ENCODE measurements at regions not wholly inside any gene's neighbourhood (a gene's known extent, or its start where the extent isn't known, plus 50 kb on each side); places are given as distances from the start of the nearest gene placed in this dataset.

DNA sequence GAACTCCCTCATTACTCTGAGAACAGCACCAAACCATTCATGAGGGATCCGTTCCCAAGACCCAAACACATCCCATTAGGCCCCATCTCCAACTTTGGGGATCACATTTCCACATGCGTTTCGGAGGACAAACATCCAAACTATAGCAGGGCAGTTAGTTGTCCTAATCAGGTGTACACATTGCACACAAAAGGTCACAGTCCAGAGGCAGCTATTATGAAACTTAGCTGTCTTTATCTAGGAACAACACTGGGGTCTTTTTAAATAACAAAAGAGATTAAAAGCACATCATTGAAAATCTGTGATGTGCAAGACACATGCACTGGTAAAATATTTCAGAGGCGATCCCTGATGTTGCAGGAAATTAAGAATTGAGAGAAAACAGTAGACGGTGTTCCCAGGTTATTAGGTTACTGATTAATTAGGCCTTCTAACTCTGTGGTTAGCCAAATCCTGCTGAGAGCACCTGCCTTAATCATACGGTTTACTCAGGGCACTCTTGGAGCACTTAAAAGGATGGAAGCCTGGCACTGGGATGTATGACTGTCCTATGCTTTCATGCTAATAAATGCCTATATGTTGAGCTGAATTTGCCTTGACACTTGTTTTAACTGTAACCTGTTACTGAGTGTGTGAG lies 1574.5 kb upstream of the WWC1 start:
- TF ChIP-seq, protein P1, sequence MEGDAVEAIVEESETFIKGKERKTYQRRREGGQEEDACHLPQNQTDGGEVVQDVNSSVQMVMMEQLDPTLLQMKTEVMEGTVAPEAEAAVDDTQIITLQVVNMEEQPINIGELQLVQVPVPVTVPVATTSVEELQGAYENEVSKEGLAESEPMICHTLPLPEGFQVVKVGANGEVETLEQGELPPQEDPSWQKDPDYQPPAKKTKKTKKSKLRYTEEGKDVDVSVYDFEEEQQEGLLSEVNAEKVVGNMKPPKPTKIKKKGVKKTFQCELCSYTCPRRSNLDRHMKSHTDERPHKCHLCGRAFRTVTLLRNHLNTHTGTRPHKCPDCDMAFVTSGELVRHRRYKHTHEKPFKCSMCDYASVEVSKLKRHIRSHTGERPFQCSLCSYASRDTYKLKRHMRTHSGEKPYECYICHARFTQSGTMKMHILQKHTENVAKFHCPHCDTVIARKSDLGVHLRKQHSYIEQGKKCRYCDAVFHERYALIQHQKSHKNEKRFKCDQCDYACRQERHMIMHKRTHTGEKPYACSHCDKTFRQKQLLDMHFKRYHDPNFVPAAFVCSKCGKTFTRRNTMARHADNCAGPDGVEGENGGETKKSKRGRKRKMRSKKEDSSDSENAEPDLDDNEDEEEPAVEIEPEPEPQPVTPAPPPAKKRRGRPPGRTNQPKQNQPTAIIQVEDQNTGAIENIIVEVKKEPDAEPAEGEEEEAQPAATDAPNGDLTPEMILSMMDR (optimal IDR thresholded peaks at IDR 0.05 in 1 of 3, IDR thresholded peaks at IDR 0.05 in 1 of 3, conservative IDR thresholded peaks at IDR 0.05 in 1 of 3; ENCODE audit: extremely low read depth in 1 of 3, insufficient read depth in 2 of 3, low read length in 3 of 3), result no peak
- no peak for TF ChIP-seq EZH2 (IDR thresholded peaks at IDR 0.05; ENCODE audit: low read length)

Data from keratinocyte (primary cell).